CD4-positive, alpha-beta T cell treated with Interleukin-6 for 4 hours (primary cell): ENCODE measurements at regions not wholly inside any gene's neighbourhood (a gene's known extent, or its start where the extent isn't known, plus 50 kb on each side); places are given as distances from the start of the nearest gene placed in this dataset.

Source experiments
- DNase-seq: peaks from one replicate; pipeline ENCODE4 v3.0.0-alpha.2; 2020; ENCODE audit warnings: mixed read lengths

- DNase-seq: no peak
These were observed 256.4 kb downstream of the SNAPC1 start for GRCh38 chr14:62018606-62019005.

- DNase-seq: no peak
These were observed 265.7 kb downstream of the SNAPC1 start for GRCh38 chr14:62027958-62028357.

GRCh38 chr14:62029569-62029924 lies 267.3 kb downstream of the SNAPC1 start:
- DNase-seq: no peak

GRCh38 chr14:62030387-62030786 lies 268.2 kb downstream of the SNAPC1 start:
- DNase-seq: no peak

GRCh38 chr14:62031504-62031903 lies 269.3 kb downstream of the SNAPC1 start:
- DNase-seq: no peak

GRCh38 chr14:62053188-62053587 lies 291.0 kb downstream of the SNAPC1 start:
- no peak for DNase-seq

GRCh38 chr14:62056789-62057188 lies 294.6 kb downstream of the SNAPC1 start:
- no peak for DNase-seq

GRCh38 chr14:62062645-62063044 lies 300.4 kb downstream of the SNAPC1 start:
- DNase-seq: no peak

- DNase-seq: no peak
These were observed 302.6 kb downstream of the SNAPC1 start for GRCh38 chr14:62064751-62065323.

- no peak for DNase-seq
These were observed 304.1 kb downstream of the SNAPC1 start for GRCh38 chr14:62066304-62066703.

GRCh38 chr14:62071039-62071438 lies 308.8 kb downstream of the SNAPC1 start:
- no peak for DNase-seq

GRCh38 chr14:62076368-62076767 lies 314.1 kb downstream of the SNAPC1 start:
- DNase-seq: no peak

- no peak for DNase-seq
These were observed 314.8 kb downstream of the SNAPC1 start for GRCh38 chr14:62076825-62077605.

- DNase-seq: peak; percentile 28
These were observed 315.5 kb downstream of the SNAPC1 start for GRCh38 chr14:62077676-62078261.

GRCh38 chr14:62079038-62079437 lies 316.8 kb downstream of the SNAPC1 start:
- DNase-seq: no peak

GRCh38 chr14:62081012-62081612 lies 318.9 kb downstream of the SNAPC1 start:
- no peak for DNase-seq

- DNase-seq: peak; percentile 30
These were observed 319.7 kb downstream of the SNAPC1 start for GRCh38 chr14:62081951-62082350.

GRCh38 chr14:62082779-62083178 lies 320.6 kb downstream of the SNAPC1 start:
- no peak for DNase-seq

GRCh38 chr14:62084020-62084419 lies 321.8 kb downstream of the SNAPC1 start:
- DNase-seq: no peak

- DNase-seq: no peak
These were observed 325.0 kb downstream of the SNAPC1 start for GRCh38 chr14:62087191-62087590.

- DNase-seq: no peak
These were observed 331.5 kb downstream of the SNAPC1 start for GRCh38 chr14:62093736-62094135.

GRCh38 chr14:62097072-62097471 lies 334.9 kb downstream of the SNAPC1 start:
- no peak for DNase-seq

- DNase-seq: no peak
These were observed 335.6 kb downstream of the SNAPC1 start for GRCh38 chr14:62097824-62098223.

GRCh38 chr14:62098357-62098756 lies 336.1 kb downstream of the SNAPC1 start:
- no peak for DNase-seq
